GM19397 (cell line): ENCODE measurements at regions not wholly inside any gene's neighbourhood (a gene's known extent, or its start where the extent isn't known, plus 50 kb on each side); places are given as distances from the start of the nearest gene placed in this dataset.
"Not testable (repeated sequence)": the region's sequence is repeated elsewhere in the genome, so short reads cannot be mapped to it uniquely, and the experiment has no call there.

Experiments
- ATAC-seq: cut with Tn5 transposase; IDR thresholded peaks from one replicate; pipeline ENCODE4 v1.9.1; 2021; ENCODE audit warnings: mild to moderate bottlenecking, moderate library complexity; ENCODE audit not compliant: unreplicated experiment

- ATAC-seq: no peak
Observed at GRCh38 chr6:2611092-2611491, 139.6 kb downstream of the MYLK4 start.

- no peak for ATAC-seq
Observed at GRCh38 chr6:2608503-2608902, 142.2 kb downstream of the MYLK4 start.

- ATAC-seq: no peak
Observed at GRCh38 chr6:2600363-2600762, 150.4 kb downstream of the MYLK4 start.

GRCh38 chr6:2599817-2600216 is 150.9 kb downstream of the MYLK4 start:
- no peak for ATAC-seq

GRCh38 chr6:2598867-2599266 is 151.9 kb downstream of the MYLK4 start:
- ATAC-seq: no peak

GRCh38 chr6:2597991-2598390 is 152.7 kb downstream of the MYLK4 start:
- no peak for ATAC-seq

- not testable (repeated sequence) for ATAC-seq
Observed at GRCh38 chr6:2597457-2597856, 153.3 kb downstream of the MYLK4 start.

- no peak for ATAC-seq
Observed at GRCh38 chr6:2596222-2596621, 154.5 kb downstream of the MYLK4 start.

GRCh38 chr6:2594868-2595267 is 155.9 kb downstream of the MYLK4 start:
- ATAC-seq: no peak

- no peak for ATAC-seq
Observed at GRCh38 chr6:2593167-2593566, 157.6 kb downstream of the MYLK4 start.

GRCh38 chr6:2589171-2589661 is 161.5 kb downstream of the MYLK4 start:
- no peak for ATAC-seq

- no peak for ATAC-seq
Observed at GRCh38 chr6:2583459-2583858, 167.3 kb downstream of the MYLK4 start.

- ATAC-seq: no peak
Observed at GRCh38 chr6:2582268-2582667, 168.5 kb downstream of the MYLK4 start.

- no peak for ATAC-seq
Observed at GRCh38 chr6:2581611-2582010, 169.1 kb downstream of the MYLK4 start.

- ATAC-seq: no peak
Observed at GRCh38 chr6:2581011-2581410, 169.7 kb downstream of the MYLK4 start.

- no peak for ATAC-seq
Observed at GRCh38 chr6:2579804-2580570, 170.7 kb downstream of the MYLK4 start.

GRCh38 chr6:2579241-2579761 is 171.4 kb downstream of the MYLK4 start:
- no peak for ATAC-seq

- no peak for ATAC-seq
Observed at GRCh38 chr6:2578767-2579166, 172.0 kb downstream of the MYLK4 start.

GRCh38 chr6:2576499-2576898 is 174.2 kb downstream of the MYLK4 start:
- ATAC-seq: no peak

GRCh38 chr6:2575236-2575635 is 175.5 kb downstream of the MYLK4 start:
- ATAC-seq: no peak

- not testable (repeated sequence) for ATAC-seq
Observed at GRCh38 chr6:2569420-2569819, 181.3 kb downstream of the MYLK4 start.

GRCh38 chr6:2566048-2566447 is 184.7 kb downstream of the MYLK4 start:
- no peak for ATAC-seq

- no peak for ATAC-seq
Observed at GRCh38 chr6:2565499-2565898, 185.2 kb downstream of the MYLK4 start.
